ENCODE measurements at regions not wholly inside any gene's neighbourhood (a gene's known extent, or its start where the extent isn't known, plus 50 kb on each side); places are given as distances from the start of the nearest gene placed in this dataset.
"Not testable (repeated sequence)": the region's sequence is repeated elsewhere in the genome, so short reads cannot be mapped to it uniquely, and the experiment has no call there.

- DNase-seq, result no peak
Observed at GRCh38 chr4:9704551-9705332, 76.7 kb upstream of the DRD5 start.

GRCh38 chr4:9707281-9707680, 74.2 kb upstream of the DRD5 start:
- not testable (repeated sequence) for DNase-seq

DNA sequence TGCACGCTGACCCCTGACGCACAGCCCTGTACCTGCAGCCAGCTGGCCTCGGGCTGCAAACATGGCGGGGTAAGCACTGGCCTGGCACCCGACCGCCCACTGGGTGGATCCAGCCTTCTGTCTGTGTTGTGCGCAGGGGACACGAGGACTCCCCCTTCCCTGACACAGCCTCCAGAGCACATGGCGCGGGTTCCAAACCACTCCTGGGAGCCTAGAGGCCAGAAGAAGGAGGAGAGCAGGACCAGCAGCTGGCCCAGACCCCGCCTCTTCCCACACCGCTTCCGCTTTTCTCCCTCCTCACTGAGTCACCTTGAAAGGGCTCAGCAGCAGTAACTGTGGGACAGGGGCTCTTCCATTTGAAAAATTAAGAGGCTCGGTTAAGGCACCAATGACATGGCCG, 73.5 kb upstream of the DRD5 start:
- DNase-seq, result not testable (repeated sequence)

DNA sequence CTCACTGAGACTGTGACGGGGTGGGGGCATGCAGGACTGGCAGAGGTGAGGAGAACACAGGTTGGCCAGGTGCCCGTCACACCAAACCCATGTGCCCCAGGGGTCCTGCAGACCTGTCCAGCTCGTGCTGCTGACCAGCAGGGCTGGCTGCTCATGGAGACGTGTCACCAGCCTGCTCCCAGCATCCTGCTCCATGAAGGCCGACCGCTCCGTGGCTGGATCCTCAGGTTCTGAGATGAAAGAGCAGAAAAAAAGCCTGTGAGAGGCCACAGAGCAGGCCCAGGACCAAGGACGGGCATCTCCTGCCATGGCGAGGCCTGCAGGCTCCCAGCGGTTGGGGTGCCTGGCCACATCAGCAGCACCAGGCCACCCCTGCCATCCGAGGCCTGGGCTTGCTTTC, 71.7 kb upstream of the DRD5 start:
- no peak for DNase-seq

DNA sequence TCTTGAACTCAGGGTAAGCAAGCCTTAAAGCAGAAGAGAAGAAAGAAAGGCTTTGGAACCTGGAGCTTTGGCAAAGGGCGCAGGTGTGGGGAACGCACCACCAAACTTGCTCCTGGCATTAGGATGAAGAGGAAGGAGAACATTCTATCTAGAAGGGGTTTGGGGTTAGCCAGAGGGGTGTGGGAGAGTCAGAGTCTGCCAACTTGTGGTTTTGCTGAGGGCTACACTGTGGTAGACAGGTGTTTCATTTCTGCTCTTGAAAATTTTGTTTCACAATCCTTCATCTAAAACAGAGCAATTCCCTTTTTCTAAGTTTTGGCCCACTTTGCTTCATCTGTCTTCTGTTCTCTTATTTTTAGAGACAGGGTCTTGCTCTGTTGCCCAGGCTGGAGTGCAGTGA, 66.2 kb upstream of the DRD5 start:
- not testable (repeated sequence) for DNase-seq

DNA sequence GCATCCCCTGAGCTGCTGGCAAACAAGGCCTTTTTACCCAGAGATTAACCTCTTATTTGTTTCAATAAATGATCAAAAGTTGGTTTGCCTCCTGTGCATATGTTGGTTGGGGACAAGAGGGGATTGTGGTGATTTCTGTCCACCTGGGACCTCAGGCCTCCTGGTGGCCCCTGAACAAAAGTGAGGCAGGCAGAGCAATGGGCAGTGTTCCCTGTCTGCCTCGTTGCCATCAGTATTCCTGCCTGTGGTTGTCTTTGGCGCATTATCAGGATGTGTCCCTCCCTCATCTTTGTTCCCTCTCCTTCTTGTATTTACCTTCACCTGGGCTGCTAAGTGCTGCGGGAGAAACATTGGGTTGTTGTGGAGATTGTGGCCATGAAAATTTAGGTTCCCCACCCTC, 65.3 kb upstream of the DRD5 start:
- DNase-seq, result no peak

DNA sequence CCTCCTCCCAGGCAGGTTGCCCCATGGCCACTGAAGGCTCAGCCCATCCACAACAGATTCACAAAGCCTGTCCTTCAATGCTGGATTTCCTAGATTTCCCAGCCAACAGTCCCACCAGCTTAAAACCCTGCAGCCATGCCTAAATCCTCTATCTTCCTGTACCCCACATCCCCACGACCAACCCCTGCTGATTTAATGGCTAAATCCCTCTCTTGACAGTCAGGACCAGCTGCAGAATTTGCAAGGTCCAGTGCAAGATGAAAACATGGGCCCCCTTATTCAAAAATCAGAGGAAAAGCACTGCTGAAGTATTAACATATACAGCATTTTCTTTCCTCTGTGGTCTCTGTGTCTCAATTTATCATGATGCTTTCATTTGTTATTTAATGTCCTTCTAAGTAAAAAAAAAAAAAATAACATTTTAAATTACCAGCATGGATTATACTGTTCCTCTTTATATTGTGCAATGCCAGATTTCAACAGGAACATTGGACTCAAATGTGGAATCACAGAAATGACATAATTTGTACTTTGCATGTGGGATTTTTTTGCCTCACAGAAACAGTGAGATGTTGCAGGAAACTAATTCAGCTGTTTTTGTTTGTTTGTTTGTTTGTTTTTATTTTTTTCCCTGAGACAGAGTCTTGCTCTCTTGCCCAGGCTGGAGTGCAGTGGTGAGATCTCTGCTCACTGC, 63.0 kb upstream of the DRD5 start:
- DNase-seq, result not testable (repeated sequence)

DNA sequence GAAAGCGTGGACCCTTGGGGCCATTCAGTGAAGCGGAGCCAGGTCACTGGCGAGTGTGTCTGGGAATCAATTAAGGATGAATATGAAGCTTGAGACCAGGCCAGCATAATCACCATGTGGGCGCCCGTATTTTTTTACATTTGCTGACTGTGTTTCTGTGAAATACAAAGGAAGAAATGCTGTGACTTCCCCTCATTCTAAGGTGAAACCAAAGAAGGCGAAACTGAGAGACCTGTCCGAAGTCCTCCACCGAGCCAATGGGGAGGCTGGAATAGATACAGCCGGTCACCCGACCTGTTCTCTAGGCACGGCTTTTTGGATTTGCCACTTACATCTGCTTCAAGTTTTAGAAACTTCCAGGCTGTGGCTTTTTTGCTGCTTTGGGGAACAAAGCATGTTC, 59.3 kb upstream of the DRD5 start:
- DNase-seq, result not testable (repeated sequence)

Data from activated CD4-positive, CD25-positive, alpha-beta regulatory T cell treated with anti-CD3 and anti-CD28 coated beads, Interleukin-2, amount 50 U/mL, for 72 hours (primary cell).